Spleen (tissue), 11 donors: ENCODE measurements at regions not wholly inside any gene's neighbourhood (a gene's known extent, or its start where the extent isn't known, plus 50 kb on each side); places are given as distances from the start of the nearest gene placed in this dataset.

Experiments
- DNase-seq: peaks from one replicate; pipeline ENCODE4 v3.0.0-alpha.2; 2020
- H3K27ac ChIP-seq, 8 donors: fragments of 200-600 bp; sonication (generic) in 7 of 8; 1 replicate in 4 of 8; 2 replicates in 4 of 8; pipeline versions ENCODE4 v1.5.0 to v1.8.0; 2016 to 2021; ENCODE audit warnings: inconsistent platforms in 4 of 8, mild to moderate bottlenecking in 4 of 8, moderate library complexity in 1 of 8
- H3K27me3 ChIP-seq, 7 donors: fragments of 200-600 bp; sonication (generic) in 6 of 7; replicated peaks in 1 of 7; 1 replicate in 4 of 7; 2 replicates in 3 of 7; pipeline versions ENCODE4 v1.5.0 to v1.8.0; 2016 to 2021; ENCODE audit warnings: inconsistent platforms in 3 of 7, mild to moderate bottlenecking in 1 of 7
- H3K36me3 ChIP-seq, 6 donors: fragments of 200-600 bp; sonication (generic) in 5 of 6; 1 replicate in 4 of 6; 2 replicates in 2 of 6; pipeline versions ENCODE4 v1.5.0 to v1.8.0; 2016 to 2021; ENCODE audit warnings: inconsistent platforms in 2 of 6
- H3K4me1 ChIP-seq, 6 donors: fragments of 200-600 bp; sonication (generic) in 5 of 6; 1 replicate in 3 of 6; 2 replicates in 3 of 6; pipeline versions ENCODE4 v1.5.0 to v1.8.0; 2016 to 2021; ENCODE audit warnings: inconsistent platforms in 3 of 6
- H3K4me3 ChIP-seq, 8 donors: fragments of 200-600 bp; sonication (generic) in 7 of 8; 1 replicate in 4 of 8; 2 replicates in 4 of 8; pipeline versions ENCODE4 v1.5.0 to v1.8.0; 2016 to 2021; ENCODE audit warnings: inconsistent platforms in 4 of 8, mild to moderate bottlenecking in 4 of 8, moderate library complexity in 2 of 8
- H3K9me3 ChIP-seq, 8 donors: fragments of 200-600 bp; sonication (generic) in 7 of 8; 1 replicate in 4 of 8; 2 replicates in 4 of 8; pipeline versions ENCODE4 v1.5.0 to v1.8.0; 2016 to 2021; ENCODE audit warnings: inconsistent platforms in 4 of 8
- CTCF ChIP-seq, 11 experiments: fragments of 200-600 bp in 7 of 11; fragments of 450-650 bp in 4 of 11; sonication (generic) in 4 of 11; IDR thresholded peaks in 8 of 11; conservative IDR thresholded peaks in 3 of 11; 1 replicate in 7 of 11; 2 replicates in 4 of 11; pipeline versions ENCODE4 v1.4.0 to v1.8.0; 2016 to 2021; ENCODE audit warnings: antibody characterized with exemption in 11 of 11, inconsistent platforms in 4 of 11, mild to moderate bottlenecking in 1 of 11
- POLR2A ChIP-seq, 3 donors: fragments of 450-650 bp; IDR thresholded peaks; one replicate each; pipeline ENCODE4 v1.5.1; 2017; ENCODE audit warnings: antibody characterized with exemption in 3 of 3, mild to moderate bottlenecking in 1 of 3
- POLR2AphosphoS5 ChIP-seq, 3 donors: sonication (generic); formaldehyde crosslinking; IDR thresholded peaks; one replicate each; pipeline ENCODE4 v1.5.1; 2017; ENCODE audit warnings: antibody characterized with exemption in 3 of 3
- WGBS, 5 donors: extraction: QIAGEN DNeasy Blood & Tissue Kit in 3 of 5; methylation state at CpG; one replicate each; pipeline versions ENCODE4 v1.1.5 to v1.1.7; 2013 to 2018; 5-methylcytosine and 5-hydroxymethylcytosine counted together
- intact Hi-C: fragments of 100-400 bp; cut with DNase I; formaldehyde crosslinking; loops from one replicate; pipeline ENCODE4 v1.15.0; 2023; ENCODE audit warnings: low total_unique reads
- donor health status: healthy with polysubstance abuse.
- donor health status: DM: no; HTN: no; CAD: no; lungs with moderate emphysema.
- donor health status: DM: no; HTN: no; CAD: no.
- donor health status: Bipolar disorder and iron deficiency.
- donor health status: healthy.
- donor health status: DM: no; HTN: no; CAD: no.
- donor health status: DM: yes; HTN: yes; CAD: no.

GRCh38 chr9:100689635-100690034, 111.8 kb downstream of the CAVIN4 start:
- 25 to 43% (median 33%) methylated on average over 3 of the region's 3 CpGs for WGBS, 5 donors
- no peak overlapping the region for H3K27ac ChIP-seq
- no peak for TF ChIP-seq POLR2A (IDR thresholded peaks at IDR 0.05)
- no peak for TF ChIP-seq POLR2AphosphoS5 (IDR thresholded peaks at IDR 0.05)
- no peak for TF ChIP-seq CTCF (IDR thresholded peaks at IDR 0.05 in 8 of 11, conservative IDR thresholded peaks at IDR 0.05 in 3 of 11)
- H3K36me3 ChIP-seq, result no peaks in the 10 kb centered on the region
- H3K4me1 ChIP-seq, result no peaks in the 10 kb centered on the region
- no peaks in the 10 kb centered on the region for H3K9me3 ChIP-seq
- no peak overlapping the region for H3K4me3 ChIP-seq
- intact Hi-C loops, result no loop called here
- peaks cover 0 to 5% (median 0%) of the 10 kb centered on the region in 7 donors for H3K27me3 ChIP-seq
- no peak for DNase-seq

- TF ChIP-seq POLR2A (IDR thresholded peaks at IDR 0.05) (no peak), CTCF (IDR thresholded peaks at IDR 0.05 in 8 of 11, conservative IDR thresholded peaks at IDR 0.05 in 3 of 11) (no peak), POLR2AphosphoS5 (IDR thresholded peaks at IDR 0.05) (no peak)
- DNase-seq, result no peak
- 40 to 89% (median 85%) methylated on average over 2 to 5 of the region's 5 CpGs for WGBS, 5 donors
- no peaks in the 10 kb centered on the region for H3K36me3 ChIP-seq
- H3K4me3 ChIP-seq, result no peak overlapping the region
- H3K27ac ChIP-seq, result no peak overlapping the region
- intact Hi-C loops, result no loop called here
- H3K27me3 ChIP-seq, result peaks cover 0 to 5% (median 0%) of the 10 kb centered on the region in 7 donors
- H3K4me1 ChIP-seq, result no peaks in the 10 kb centered on the region
- H3K9me3 ChIP-seq, result no peaks in the 10 kb centered on the region
Measured at GRCh38 chr9:100690438-100690837, 112.6 kb downstream of the CAVIN4 start.

DNA sequence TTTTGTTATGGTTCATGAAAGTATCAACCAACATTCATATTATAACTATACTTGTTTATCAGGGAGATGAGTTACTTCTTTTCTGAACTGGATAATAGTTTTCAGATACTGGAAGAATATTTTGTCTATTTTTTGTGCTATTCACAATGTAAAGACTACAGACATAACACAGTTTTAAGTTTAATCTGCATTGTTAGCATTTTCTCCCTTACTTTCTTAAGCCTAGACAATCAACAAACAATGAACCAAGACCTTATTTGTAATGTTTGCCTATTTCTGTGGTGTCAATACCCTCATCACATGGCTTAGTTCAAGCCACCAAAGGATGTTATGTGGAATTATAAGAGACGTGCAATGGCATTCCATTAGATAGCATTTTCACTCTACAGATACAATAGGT, 119.5 kb downstream of the CAVIN4 start:
- Histone ChIP-seq H3K4me1 (no peaks in the 10 kb centered on the region), H3K4me3 (no peak overlapping the region), H3K36me3 (no peaks in the 10 kb centered on the region), H3K27ac (no peak overlapping the region), H3K9me3 (no peaks in the 10 kb centered on the region), H3K27me3 (peaks cover 0 to 6% (median 0%) of the 10 kb centered on the region in 7 donors)
- intact Hi-C loops, result no loop called here
- TF ChIP-seq CTCF (IDR thresholded peaks at IDR 0.05 in 8 of 11, conservative IDR thresholded peaks at IDR 0.05 in 3 of 11) (no peak), POLR2A (IDR thresholded peaks at IDR 0.05) (no peak), POLR2AphosphoS5 (IDR thresholded peaks at IDR 0.05) (no peak)
- DNase-seq, result no peak
- WGBS, 5 donors, result 86 to 97% (median 89%) methylated on average over 1 of the region's 1 CpG

- Histone ChIP-seq H3K4me1 (no peaks in the 10 kb centered on the region), H3K9me3 (no peaks in the 10 kb centered on the region), H3K4me3 (no peak overlapping the region), H3K36me3 (no peaks in the 10 kb centered on the region), H3K27me3 (peaks cover 0 to 6% (median 0%) of the 10 kb centered on the region in 7 donors), H3K27ac (no peak overlapping the region)
- intact Hi-C loops, result no loop called here
- WGBS, 5 donors, result 69 to 91% (median 83%) methylated on average over 1 of the region's 1 CpG
- TF ChIP-seq CTCF (IDR thresholded peaks at IDR 0.05 in 8 of 11, conservative IDR thresholded peaks at IDR 0.05 in 3 of 11) (no peak), POLR2AphosphoS5 (IDR thresholded peaks at IDR 0.05) (no peak), POLR2A (IDR thresholded peaks at IDR 0.05) (no peak)
- DNase-seq, result no peak
Measured at GRCh38 chr9:100698945-100699344, 121.1 kb downstream of the CAVIN4 start.
